ENCODE measurements at regions not wholly inside any gene's neighbourhood (a gene's known extent, or its start where the extent isn't known, plus 50 kb on each side); places are given as distances from the start of the nearest gene placed in this dataset.
"Not testable (repeated sequence)": the region's sequence is repeated elsewhere in the genome, so short reads cannot be mapped to it uniquely, and the experiment has no call there.

- DNase-seq = not testable (repeated sequence)
Measured at GRCh38 chr4:97437998-97438705, 705.1 kb downstream of the STPG2 start.

- no peak for DNase-seq
Measured at GRCh38 chr4:97453186-97453585, 690.1 kb downstream of the STPG2 start.

- DNase-seq = no peak
Measured at GRCh38 chr4:97457253-97457652, 686.0 kb downstream of the STPG2 start.

DNA sequence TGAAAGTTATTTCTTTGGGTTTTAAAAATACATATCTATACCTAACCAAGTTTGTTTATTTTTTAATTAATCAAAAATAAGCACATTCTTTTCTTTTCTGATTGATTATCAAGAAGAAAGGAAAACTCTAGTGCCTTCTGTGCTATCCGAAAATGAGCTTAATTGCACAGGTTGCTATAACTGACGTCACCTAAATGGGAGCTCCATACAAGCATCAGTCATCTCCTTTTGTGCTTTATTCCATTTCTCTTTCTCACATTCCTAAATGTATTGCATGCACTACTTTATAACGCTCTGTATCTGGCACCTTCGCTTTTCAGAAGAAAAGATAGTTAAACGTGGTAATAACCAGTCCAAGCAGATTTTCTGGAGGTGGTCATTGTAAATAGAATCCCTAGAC lies 675.0 kb downstream of the STPG2 start:
- DNase-seq = no peak

- no peak for DNase-seq
Measured at GRCh38 chr4:97475621-97476020, 667.7 kb downstream of the STPG2 start.

- no peak for DNase-seq
Measured at GRCh38 chr4:97477974-97478373, 665.3 kb downstream of the STPG2 start.

- DNase-seq = no peak
Measured at GRCh38 chr4:97479388-97479787, 663.9 kb downstream of the STPG2 start.

- no peak for DNase-seq
Measured at GRCh38 chr4:97491856-97492255, 651.4 kb downstream of the STPG2 start.

DNA sequence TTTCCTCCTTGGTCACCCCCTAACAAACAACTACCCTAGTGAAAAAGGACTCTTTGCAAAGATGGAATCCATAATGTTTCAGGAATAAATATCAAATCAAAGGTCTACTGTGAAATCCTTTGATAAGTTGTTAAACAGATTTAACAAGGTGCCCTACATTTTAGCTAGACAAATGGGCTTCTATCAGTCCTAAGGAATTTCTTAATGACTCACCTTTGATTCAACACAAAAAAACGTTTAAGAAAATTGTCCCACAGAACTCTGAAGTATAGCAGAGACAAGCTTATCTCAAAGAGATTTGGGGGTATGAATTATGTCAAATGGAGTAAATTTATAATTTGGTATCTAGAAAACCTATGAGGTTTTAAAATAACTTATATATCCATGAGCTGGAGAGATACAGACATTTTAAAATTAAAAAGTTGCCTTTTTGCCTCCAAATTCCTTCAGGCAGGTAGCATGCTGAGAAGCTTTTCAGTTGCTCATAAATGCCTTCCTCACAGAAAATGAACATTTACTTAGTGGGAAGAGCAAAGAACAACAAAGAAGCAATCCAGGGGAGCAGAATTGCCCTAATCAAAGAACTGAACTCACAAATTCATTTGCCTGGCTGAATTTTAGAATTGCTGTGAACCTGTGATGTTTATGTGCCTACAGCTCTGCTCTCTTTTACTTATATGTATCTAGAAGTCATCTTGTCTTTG lies 649.3 kb downstream of the STPG2 start:
- no peak for DNase-seq

DNA sequence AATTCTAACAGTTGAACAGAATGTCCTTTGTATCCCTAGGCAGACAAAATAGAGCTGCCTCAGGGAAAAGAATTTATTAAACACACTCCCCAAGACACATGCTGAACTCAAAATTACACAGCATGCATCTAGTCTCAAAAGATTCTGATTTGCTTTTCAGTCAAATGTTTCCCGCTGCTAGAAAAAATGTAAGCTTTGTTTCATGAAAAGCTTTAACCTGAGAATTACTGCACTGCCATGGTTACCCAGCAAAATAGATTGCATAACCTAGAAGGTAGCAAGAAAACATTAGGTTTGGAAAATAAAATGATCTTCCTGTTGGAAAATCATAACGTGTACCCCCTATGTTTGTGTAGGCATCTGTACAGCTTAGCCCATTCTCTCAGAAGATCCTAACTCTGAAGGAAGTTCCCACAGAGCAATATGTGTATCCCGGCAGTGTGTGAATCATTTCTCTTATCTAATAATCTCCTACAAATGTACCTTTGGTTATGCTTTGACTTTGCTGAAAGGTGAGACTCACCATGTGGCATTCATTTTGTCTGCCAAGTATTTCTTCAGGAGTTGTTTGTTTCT lies 646.9 kb downstream of the STPG2 start:
- peak; percentile 8 for DNase-seq

DNA sequence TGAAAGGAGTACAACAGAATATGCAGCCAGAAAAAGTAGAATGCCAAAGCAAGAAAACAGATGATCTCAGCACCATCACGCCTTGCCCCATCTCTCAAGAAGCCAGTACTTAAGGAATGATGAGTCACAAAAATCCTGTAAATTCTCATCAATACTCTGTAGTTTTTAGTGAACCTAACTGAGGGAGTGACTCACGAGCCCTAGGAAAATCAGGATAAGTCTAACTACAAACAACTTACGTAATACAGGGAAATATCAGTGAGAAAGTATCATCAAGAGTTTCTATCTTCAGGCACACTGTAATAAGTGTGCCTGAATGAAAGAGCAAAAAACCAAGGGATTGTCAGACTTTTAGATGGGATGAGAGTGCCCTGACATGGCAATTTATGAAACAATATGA lies 644.4 kb downstream of the STPG2 start:
- DNase-seq = no peak

GRCh38 chr4:97500423-97500822 lies 642.9 kb downstream of the STPG2 start:
- DNase-seq = no peak

DNA sequence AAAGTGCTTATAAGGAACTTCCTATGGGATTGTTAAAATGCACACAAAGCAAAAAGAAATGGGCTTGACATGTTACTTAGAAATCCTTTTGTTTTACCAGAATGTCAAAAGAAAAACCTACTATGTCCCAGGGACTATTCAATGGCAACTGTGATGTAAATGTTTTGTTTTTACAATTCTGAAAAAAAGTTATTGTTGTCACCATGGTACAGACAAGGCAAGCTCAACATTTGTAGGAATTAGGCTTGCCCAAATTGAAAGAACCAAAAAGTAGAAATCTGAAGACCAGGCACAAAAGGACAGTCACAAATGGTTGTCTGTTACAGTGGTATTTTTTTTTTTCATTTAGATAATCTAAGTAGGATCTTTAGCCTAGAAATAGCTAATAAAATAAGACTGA lies 638.6 kb downstream of the STPG2 start:
- no peak for DNase-seq

- no peak for DNase-seq
Measured at GRCh38 chr4:97507587-97508245, 635.6 kb downstream of the STPG2 start.

All from midbrain (tissue), 1 donor.